ENCODE measurements at regions not wholly inside any gene's neighbourhood (a gene's known extent, or its start where the extent isn't known, plus 50 kb on each side); places are given as distances from the start of the nearest gene placed in this dataset.

GRCh38 chr21:25133939-25134338 lies 473.3 kb downstream of the MRPL39 start:
- TF ChIP-seq CTCF (IDR thresholded peaks at IDR 0.05; ENCODE audit: extremely low read depth, low read depth, low read length): no peak
- DNase-seq (ENCODE audit: insufficient read length, low spot score, missing footprints): no peak
- no peaks in the 10 kb centered on the region for H3K9me3 ChIP-seq (ENCODE audit: low read depth, low read length)
- H3K4me3 ChIP-seq (ENCODE audit: insufficient read depth, low read length): no peak overlapping the region
- no peak overlapping the region for H3K4me2 ChIP-seq (ENCODE audit: insufficient read depth, low read length)
- H4K20me1 ChIP-seq (ENCODE audit: insufficient read depth, low read length): no peaks in the 10 kb centered on the region
- H2AFZ ChIP-seq (ENCODE audit: low read length): no peak overlapping the region
- H3K36me3 ChIP-seq (ENCODE audit: insufficient read depth, low read length): no peaks in the 10 kb centered on the region
- no peak overlapping the region for H3K27ac ChIP-seq (ENCODE audit: low read depth, low read length)
- no peaks in the 10 kb centered on the region for H3K4me1 ChIP-seq (ENCODE audit: insufficient read depth, low read length)
- no peaks in the 10 kb centered on the region for H3K79me2 ChIP-seq (ENCODE audit: insufficient read depth, low read length)
- no peaks in the 10 kb centered on the region for H3K27me3 ChIP-seq (ENCODE audit: insufficient read depth, low read length)

GRCh38 chr21:25127811-25128210 lies 479.5 kb downstream of the MRPL39 start:
- no peaks in the 10 kb centered on the region for H3K36me3 ChIP-seq (ENCODE audit: insufficient read depth, low read length)
- TF ChIP-seq CTCF (IDR thresholded peaks at IDR 0.05; ENCODE audit: extremely low read depth, low read depth, low read length): no peak
- no peaks in the 10 kb centered on the region for H3K27me3 ChIP-seq (ENCODE audit: insufficient read depth, low read length)
- no peak overlapping the region for H3K4me2 ChIP-seq (ENCODE audit: insufficient read depth, low read length)
- peaks cover 3% of the 10 kb centered on the region for H3K9me3 ChIP-seq (ENCODE audit: low read depth, low read length)
- no peaks in the 10 kb centered on the region for H3K4me1 ChIP-seq (ENCODE audit: insufficient read depth, low read length)
- no peak overlapping the region for H3K27ac ChIP-seq (ENCODE audit: low read depth, low read length)
- no peaks in the 10 kb centered on the region for H3K79me2 ChIP-seq (ENCODE audit: insufficient read depth, low read length)
- no peaks in the 10 kb centered on the region for H4K20me1 ChIP-seq (ENCODE audit: insufficient read depth, low read length)
- no peak for DNase-seq (ENCODE audit: insufficient read length, low spot score, missing footprints)
- H3K4me3 ChIP-seq (ENCODE audit: insufficient read depth, low read length): no peak overlapping the region
- H2AFZ ChIP-seq (ENCODE audit: low read length): no peak overlapping the region

- Histone ChIP-seq H3K27ac (ENCODE audit: low read depth, low read length) (no peak overlapping the region), H3K4me2 (ENCODE audit: insufficient read depth, low read length) (no peak overlapping the region), H3K27me3 (ENCODE audit: insufficient read depth, low read length) (no peaks in the 10 kb centered on the region), H2AFZ (ENCODE audit: low read length) (no peak overlapping the region), H3K36me3 (ENCODE audit: insufficient read depth, low read length) (no peaks in the 10 kb centered on the region), H3K4me1 (ENCODE audit: insufficient read depth, low read length) (no peaks in the 10 kb centered on the region), H3K9me3 (ENCODE audit: low read depth, low read length) (peaks cover 3% of the 10 kb centered on the region), H3K4me3 (ENCODE audit: insufficient read depth, low read length) (no peak overlapping the region), H3K79me2 (ENCODE audit: insufficient read depth, low read length) (no peaks in the 10 kb centered on the region), H4K20me1 (ENCODE audit: insufficient read depth, low read length) (no peaks in the 10 kb centered on the region)
- TF ChIP-seq CTCF (IDR thresholded peaks at IDR 0.05; ENCODE audit: extremely low read depth, low read depth, low read length): no peak
- no peak for DNase-seq (ENCODE audit: insufficient read length, low spot score, missing footprints)
Observed at GRCh38 chr21:25127007-25127406, 480.3 kb downstream of the MRPL39 start.

GRCh38 chr21:25126564-25126963 lies 480.7 kb downstream of the MRPL39 start:
- Histone ChIP-seq H2AFZ (ENCODE audit: low read length) (no peak overlapping the region), H3K27me3 (ENCODE audit: insufficient read depth, low read length) (no peaks in the 10 kb centered on the region), H3K4me2 (ENCODE audit: insufficient read depth, low read length) (no peak overlapping the region), H3K27ac (ENCODE audit: low read depth, low read length) (no peak overlapping the region), H3K36me3 (ENCODE audit: insufficient read depth, low read length) (no peaks in the 10 kb centered on the region), H3K9me3 (ENCODE audit: low read depth, low read length) (peaks cover 3% of the 10 kb centered on the region), H3K4me3 (ENCODE audit: insufficient read depth, low read length) (no peak overlapping the region), H3K79me2 (ENCODE audit: insufficient read depth, low read length) (no peaks in the 10 kb centered on the region), H4K20me1 (ENCODE audit: insufficient read depth, low read length) (no peaks in the 10 kb centered on the region), H3K4me1 (ENCODE audit: insufficient read depth, low read length) (no peaks in the 10 kb centered on the region)
- no peak for TF ChIP-seq CTCF (IDR thresholded peaks at IDR 0.05; ENCODE audit: extremely low read depth, low read depth, low read length)
- DNase-seq (ENCODE audit: insufficient read length, low spot score, missing footprints): no peak
